HFFc6 (cell line): ENCODE measurements at regions not wholly inside any gene's neighbourhood (a gene's known extent, or its start where the extent isn't known, plus 50 kb on each side); places are given as distances from the start of the nearest gene placed in this dataset.

Experiments used
- DNase-seq: peaks from one replicate; pipeline ENCODE4 v3.0.0-alpha.2; 2018
- H3K27ac Mint-ChIP-seq: 2 replicates; pipeline ENCODE4 v1.8.0; 2020; ENCODE audit warnings: mild to moderate bottlenecking, mixed read lengths
- H3K27me3 Mint-ChIP-seq: 2 replicates; pipeline ENCODE4 v1.8.0; 2021; ENCODE audit warnings: mild to moderate bottlenecking, moderate library complexity, mixed read lengths; ENCODE audit not compliant: insufficient read depth
- H3K36me3 Mint-ChIP-seq: 2 replicates; pipeline ENCODE4 v1.8.0; 2021; ENCODE audit warnings: low read depth, mixed read lengths
- H3K4me1 Mint-ChIP-seq: 2 replicates; pipeline ENCODE4 v1.8.0; 2020; ENCODE audit warnings: low read depth, mixed read lengths
- H3K4me3 Mint-ChIP-seq: 2 replicates; pipeline ENCODE4 v1.8.0; 2020; ENCODE audit warnings: mild to moderate bottlenecking, moderate library complexity, mixed read lengths
- H3K9me3 Mint-ChIP-seq: 2 replicates; pipeline ENCODE4 v1.8.0; 2020; ENCODE audit warnings: mild to moderate bottlenecking, mixed read lengths
- TF ChIP-seq, protein P1 (sequence below): fragments of 200-600 bp; sonication (generic); IDR thresholded peaks from 2 replicates; pipeline ENCODE4 v1.5.0; 2021; ENCODE audit warnings: antibody characterized with exemption, mild to moderate bottlenecking

DNA sequence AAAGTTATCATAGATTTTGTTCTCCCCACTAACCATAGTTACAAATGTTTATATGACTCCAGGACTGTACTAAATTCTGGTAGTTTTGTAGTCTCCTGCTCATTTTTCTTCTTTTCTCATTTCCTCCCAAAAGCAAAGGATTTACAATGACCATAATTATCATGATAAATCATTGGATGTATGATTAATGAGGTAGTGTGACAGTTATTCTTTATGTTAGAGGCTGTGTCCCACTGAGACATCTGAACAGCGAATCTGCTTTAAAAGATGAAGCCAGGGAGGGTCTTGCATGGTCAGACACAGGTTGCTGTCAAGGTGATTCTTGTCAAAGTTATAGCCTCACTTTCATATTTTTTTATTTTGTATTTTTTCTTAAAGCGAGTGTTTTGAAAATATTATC lies 285.2 kb upstream of the STXBP5 start:
- Mint-ChIP-seq H3K36me3 (peaks cover 18% of the 10 kb centered on the region; the same call in 1 of the 2 replicates), H3K4me1 (peaks cover 35% of the 10 kb centered on the region), H3K27me3 (no peaks in the 10 kb centered on the region), H3K9me3 (0 out of 2 replicates have a peak, but pooled peaks cover 3% of the 10 kb centered on the region), H3K4me3 (no peak overlapping the region), H3K27ac (no peak overlapping the region)
- DNase-seq: no peak
- TF ChIP-seq, protein P1, sequence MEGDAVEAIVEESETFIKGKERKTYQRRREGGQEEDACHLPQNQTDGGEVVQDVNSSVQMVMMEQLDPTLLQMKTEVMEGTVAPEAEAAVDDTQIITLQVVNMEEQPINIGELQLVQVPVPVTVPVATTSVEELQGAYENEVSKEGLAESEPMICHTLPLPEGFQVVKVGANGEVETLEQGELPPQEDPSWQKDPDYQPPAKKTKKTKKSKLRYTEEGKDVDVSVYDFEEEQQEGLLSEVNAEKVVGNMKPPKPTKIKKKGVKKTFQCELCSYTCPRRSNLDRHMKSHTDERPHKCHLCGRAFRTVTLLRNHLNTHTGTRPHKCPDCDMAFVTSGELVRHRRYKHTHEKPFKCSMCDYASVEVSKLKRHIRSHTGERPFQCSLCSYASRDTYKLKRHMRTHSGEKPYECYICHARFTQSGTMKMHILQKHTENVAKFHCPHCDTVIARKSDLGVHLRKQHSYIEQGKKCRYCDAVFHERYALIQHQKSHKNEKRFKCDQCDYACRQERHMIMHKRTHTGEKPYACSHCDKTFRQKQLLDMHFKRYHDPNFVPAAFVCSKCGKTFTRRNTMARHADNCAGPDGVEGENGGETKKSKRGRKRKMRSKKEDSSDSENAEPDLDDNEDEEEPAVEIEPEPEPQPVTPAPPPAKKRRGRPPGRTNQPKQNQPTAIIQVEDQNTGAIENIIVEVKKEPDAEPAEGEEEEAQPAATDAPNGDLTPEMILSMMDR: no peak

DNA sequence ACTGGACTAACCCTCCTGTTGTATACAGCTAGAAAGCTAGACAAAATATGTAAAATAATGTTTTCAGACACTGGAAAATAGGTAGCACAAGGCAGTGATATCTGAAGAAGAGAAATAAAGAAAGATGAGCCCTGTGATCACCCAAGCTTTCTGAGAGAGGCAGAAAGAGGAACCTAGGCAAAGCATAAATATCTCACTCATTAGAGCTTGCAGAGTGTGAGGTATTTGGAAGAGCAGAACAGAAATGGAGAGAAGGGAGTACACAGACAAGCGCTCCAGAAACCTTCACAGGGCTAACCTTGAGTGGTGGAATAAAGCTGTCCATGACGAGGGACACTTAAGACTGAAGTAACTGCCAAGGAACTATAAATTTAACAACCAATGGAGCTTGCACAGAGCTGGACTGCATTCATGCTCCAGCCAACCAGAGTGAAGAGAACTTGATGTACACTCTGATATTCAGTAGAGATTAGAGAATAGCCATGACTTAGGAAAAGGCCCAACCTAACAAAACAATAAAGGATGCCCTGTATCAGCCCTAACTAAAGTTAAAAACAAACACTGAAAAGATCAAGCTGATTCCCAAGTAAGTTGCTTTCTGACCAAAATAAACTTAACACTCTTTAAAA lies 280.9 kb upstream of the STXBP5 start:
- Mint-ChIP-seq H3K9me3 (no peaks in the 10 kb centered on the region), H3K4me1 (no peaks in the 10 kb centered on the region), H3K4me3 (no peak overlapping the region), H3K36me3 (no peaks in the 10 kb centered on the region), H3K27ac (no peak overlapping the region), H3K27me3 (no peaks in the 10 kb centered on the region)
- TF ChIP-seq, protein P1: no peak
- no peak for DNase-seq

DNA sequence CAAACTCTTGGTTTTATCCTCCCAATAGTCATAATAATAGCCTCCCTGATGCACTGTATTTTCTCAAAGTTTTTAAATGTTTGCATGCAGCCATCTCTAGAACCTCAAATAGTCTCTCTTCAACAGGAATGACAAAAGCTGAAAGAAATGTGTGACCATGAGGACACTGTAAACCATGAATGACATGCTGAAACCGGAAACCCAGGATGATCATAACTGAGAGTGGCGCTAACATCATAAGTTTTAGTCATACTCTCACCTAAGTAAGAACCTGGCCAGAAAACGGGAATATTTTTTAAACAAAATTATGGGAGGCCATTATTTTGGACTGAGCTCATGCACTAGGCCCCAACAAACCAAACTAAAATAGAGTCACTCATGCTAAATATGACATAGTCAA lies 278.4 kb upstream of the STXBP5 start:
- TF ChIP-seq, protein P1: no peak
- Mint-ChIP-seq H3K36me3 (no peaks in the 10 kb centered on the region), H3K4me1 (no peaks in the 10 kb centered on the region), H3K4me3 (no peak overlapping the region), H3K27ac (no peak overlapping the region), H3K27me3 (peaks cover 3% of the 10 kb centered on the region; the same call in 1 of the 2 replicates), H3K9me3 (no peaks in the 10 kb centered on the region)
- DNase-seq: no peak

DNA sequence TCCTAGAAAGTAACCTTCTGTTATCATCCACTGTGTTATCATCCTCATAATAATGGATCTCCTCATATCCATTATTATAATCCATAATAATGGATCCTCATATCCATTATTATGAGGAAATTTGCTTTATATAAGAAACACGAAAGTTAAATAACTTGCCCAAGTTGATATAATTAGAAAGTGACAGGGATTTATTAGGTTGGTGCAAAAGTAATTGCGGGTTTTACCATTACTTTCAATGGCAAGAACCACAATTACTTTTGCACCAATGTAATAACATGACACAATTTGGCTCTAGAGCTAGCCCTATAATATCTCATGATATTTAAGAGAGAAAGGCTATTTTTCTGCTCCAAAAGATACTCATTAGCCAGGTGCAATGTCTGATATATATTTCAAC lies 275.7 kb upstream of the STXBP5 start:
- Mint-ChIP-seq H3K27ac (no peak overlapping the region), H3K27me3 (peaks cover 3% of the 10 kb centered on the region; the same call in 1 of the 2 replicates), H3K9me3 (no peaks in the 10 kb centered on the region), H3K36me3 (no peaks in the 10 kb centered on the region), H3K4me1 (no peaks in the 10 kb centered on the region), H3K4me3 (no peak overlapping the region)
- TF ChIP-seq, protein P1: no peak
- no peak for DNase-seq

DNA sequence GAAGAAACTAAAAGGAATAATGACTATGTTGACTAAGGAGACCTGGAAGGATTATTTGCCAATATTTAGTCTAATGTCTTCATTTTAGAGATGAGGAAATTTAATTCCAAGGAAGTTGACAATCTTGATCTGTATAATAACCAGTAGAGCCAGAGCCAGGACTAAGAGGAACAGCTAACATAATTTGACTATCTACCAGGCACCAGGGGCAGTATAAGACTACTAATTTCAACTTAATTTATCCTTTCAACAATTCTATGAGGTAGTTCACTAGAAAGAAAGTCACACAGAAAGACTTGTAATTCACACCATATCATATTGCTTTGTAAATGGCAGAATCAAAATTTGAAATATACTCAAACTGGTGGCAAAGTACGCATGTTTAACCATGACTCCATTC lies 273.0 kb upstream of the STXBP5 start:
- Mint-ChIP-seq H3K27me3 (peaks cover 3% of the 10 kb centered on the region; the same call in 1 of the 2 replicates), H3K36me3 (no peaks in the 10 kb centered on the region), H3K27ac (no peak overlapping the region), H3K4me3 (no peak overlapping the region), H3K4me1 (no peaks in the 10 kb centered on the region), H3K9me3 (no peaks in the 10 kb centered on the region)
- TF ChIP-seq, protein P1: no peak
- DNase-seq: peak; percentile 3
